ENCODE measurements at regions not wholly inside any gene's neighbourhood (a gene's known extent, or its start where the extent isn't known, plus 50 kb on each side); places are given as distances from the start of the nearest gene placed in this dataset.
"Not testable (repeated sequence)": the region's sequence is repeated elsewhere in the genome, so short reads cannot be mapped to it uniquely, and the experiment has no call there.

GRCh38 chr5:82560561-82560960 lies 282.4 kb upstream of the RPS23 start:
- peaks cover 18% of the 10 kb centered on the region for H3K27me3 Mint-ChIP-seq

GRCh38 chr5:82551840-82552385 lies 273.8 kb upstream of the RPS23 start:
- H3K4me1 Mint-ChIP-seq (ENCODE audit: low read depth), result no peaks in the 10 kb centered on the region
- no peak overlapping the region for H3K4me3 Mint-ChIP-seq
- H3K9me3 Mint-ChIP-seq, result no peaks in the 10 kb centered on the region
- H3K36me3 Mint-ChIP-seq (ENCODE audit: low read depth), result no peaks in the 10 kb centered on the region
- peaks cover 4% of the 10 kb centered on the region for H3K27me3 Mint-ChIP-seq
- H3K27ac Mint-ChIP-seq, result no peak overlapping the region

More at GRCh38 chr5:82560561-82560960, 282.4 kb upstream of the RPS23 start:
- Mint-ChIP-seq H3K9me3 (peaks cover 6% of the 10 kb centered on the region), H3K4me3 (no peak overlapping the region), H3K4me1 (ENCODE audit: low read depth) (no peaks in the 10 kb centered on the region), H3K27ac (no peak overlapping the region), H3K36me3 (ENCODE audit: low read depth) (no peaks in the 10 kb centered on the region)

GRCh38 chr5:82551192-82551591 lies 273.0 kb upstream of the RPS23 start:
- Mint-ChIP-seq H3K36me3 (ENCODE audit: low read depth) (no peaks in the 10 kb centered on the region), H3K4me3 (no peak overlapping the region)

GRCh38 chr5:82549263-82549662 lies 271.1 kb upstream of the RPS23 start:
- Mint-ChIP-seq H3K9me3 (no peaks in the 10 kb centered on the region), H3K27me3 (peaks cover 4% of the 10 kb centered on the region), H3K4me3 (no peak overlapping the region), H3K4me1 (ENCODE audit: low read depth) (no peaks in the 10 kb centered on the region), H3K36me3 (ENCODE audit: low read depth) (no peaks in the 10 kb centered on the region), H3K27ac (no peak overlapping the region)

More at GRCh38 chr5:82551192-82551591, 273.0 kb upstream of the RPS23 start:
- no peaks in the 10 kb centered on the region for H3K9me3 Mint-ChIP-seq
- H3K27ac Mint-ChIP-seq, result no peak overlapping the region
- peaks cover 4% of the 10 kb centered on the region for H3K27me3 Mint-ChIP-seq
- no peaks in the 10 kb centered on the region for H3K4me1 Mint-ChIP-seq (ENCODE audit: low read depth)

- Mint-ChIP-seq H3K4me3 (no peak overlapping the region), H3K36me3 (ENCODE audit: low read depth) (no peaks in the 10 kb centered on the region), H3K27me3 (no peaks in the 10 kb centered on the region), H3K4me1 (ENCODE audit: low read depth) (no peaks in the 10 kb centered on the region), H3K27ac (no peak overlapping the region), H3K9me3 (no peaks in the 10 kb centered on the region)
These were observed 265.9 kb upstream of the RPS23 start for GRCh38 chr5:82544004-82544403.

GRCh38 chr5:82540301-82540700 lies 262.1 kb upstream of the RPS23 start:
- H3K27ac Mint-ChIP-seq, result no peak overlapping the region
- H3K27me3 Mint-ChIP-seq, result no peaks in the 10 kb centered on the region

GRCh38 chr5:82538339-82539034 lies 260.3 kb upstream of the RPS23 start:
- Mint-ChIP-seq H3K27me3 (no peaks in the 10 kb centered on the region), H3K9me3 (no peaks in the 10 kb centered on the region), H3K4me1 (ENCODE audit: low read depth) (no peaks in the 10 kb centered on the region), H3K4me3 (no peak overlapping the region), H3K27ac (no peak overlapping the region), H3K36me3 (ENCODE audit: low read depth) (no peaks in the 10 kb centered on the region)

More at GRCh38 chr5:82540301-82540700, 262.1 kb upstream of the RPS23 start:
- H3K4me3 Mint-ChIP-seq, result no peak overlapping the region
- H3K4me1 Mint-ChIP-seq (ENCODE audit: low read depth), result no peaks in the 10 kb centered on the region
- no peaks in the 10 kb centered on the region for H3K9me3 Mint-ChIP-seq
- no peaks in the 10 kb centered on the region for H3K36me3 Mint-ChIP-seq (ENCODE audit: low read depth)

GRCh38 chr5:82537687-82538306 lies 259.6 kb upstream of the RPS23 start:
- H3K36me3 Mint-ChIP-seq (ENCODE audit: low read depth), result no peaks in the 10 kb centered on the region
- no peaks in the 10 kb centered on the region for H3K4me1 Mint-ChIP-seq (ENCODE audit: low read depth)
- H3K9me3 Mint-ChIP-seq, result no peaks in the 10 kb centered on the region

GRCh38 chr5:82534986-82535385 lies 256.8 kb upstream of the RPS23 start:
- H3K4me1 Mint-ChIP-seq (ENCODE audit: low read depth), result no peaks in the 10 kb centered on the region
- no peaks in the 10 kb centered on the region for H3K36me3 Mint-ChIP-seq (ENCODE audit: low read depth)
- no peaks in the 10 kb centered on the region for H3K27me3 Mint-ChIP-seq
- H3K4me3 Mint-ChIP-seq, result no peak overlapping the region
- H3K9me3 Mint-ChIP-seq, result peaks cover 11% of the 10 kb centered on the region
- H3K27ac Mint-ChIP-seq, result no peak overlapping the region

More at GRCh38 chr5:82537687-82538306, 259.6 kb upstream of the RPS23 start:
- H3K4me3 Mint-ChIP-seq, result no peak overlapping the region
- no peak overlapping the region for H3K27ac Mint-ChIP-seq
- no peaks in the 10 kb centered on the region for H3K27me3 Mint-ChIP-seq

GRCh38 chr5:82532075-82532474 lies 253.9 kb upstream of the RPS23 start:
- peaks cover 19% of the 10 kb centered on the region for H3K9me3 Mint-ChIP-seq
- H3K27ac Mint-ChIP-seq, result not testable (repeated sequence)

GRCh38 chr5:82526540-82526939 lies 248.4 kb upstream of the RPS23 start:
- Mint-ChIP-seq H3K36me3 (ENCODE audit: low read depth) (no peaks in the 10 kb centered on the region), H3K27ac (no peak overlapping the region), H3K9me3 (peaks cover 12% of the 10 kb centered on the region), H3K4me3 (no peak overlapping the region), H3K4me1 (ENCODE audit: low read depth) (peaks cover 5% of the 10 kb centered on the region), H3K27me3 (peaks cover 3% of the 10 kb centered on the region)

More at GRCh38 chr5:82532075-82532474, 253.9 kb upstream of the RPS23 start:
- H3K36me3 Mint-ChIP-seq (ENCODE audit: low read depth); H3K4me3 Mint-ChIP-seq; H3K4me1 Mint-ChIP-seq (ENCODE audit: low read depth); H3K27me3 Mint-ChIP-seq: not testable (repeated sequence)

GRCh38 chr5:82525626-82526025 lies 247.5 kb upstream of the RPS23 start:
- Mint-ChIP-seq H3K27ac (no peak overlapping the region), H3K36me3 (ENCODE audit: low read depth) (no peaks in the 10 kb centered on the region), H3K9me3 (peaks cover 8% of the 10 kb centered on the region), H3K4me3 (no peak overlapping the region), H3K4me1 (ENCODE audit: low read depth) (peaks cover 5% of the 10 kb centered on the region), H3K27me3 (peaks cover 3% of the 10 kb centered on the region)

GRCh38 chr5:82523633-82524032 lies 245.5 kb upstream of the RPS23 start:
- H3K4me3 Mint-ChIP-seq, result no peak overlapping the region
- no peaks in the 10 kb centered on the region for H3K36me3 Mint-ChIP-seq (ENCODE audit: low read depth)
- peaks cover 8% of the 10 kb centered on the region for H3K9me3 Mint-ChIP-seq
- no peak overlapping the region for H3K27ac Mint-ChIP-seq
- peaks cover 3% of the 10 kb centered on the region for H3K27me3 Mint-ChIP-seq
- H3K4me1 Mint-ChIP-seq (ENCODE audit: low read depth), result peaks cover 5% of the 10 kb centered on the region

- Mint-ChIP-seq H3K36me3 (ENCODE audit: low read depth) (no peaks in the 10 kb centered on the region), H3K9me3 (peaks cover 4% of the 10 kb centered on the region)
These were observed 244.7 kb upstream of the RPS23 start for GRCh38 chr5:82522897-82523296.

GRCh38 chr5:82521431-82522051 lies 243.4 kb upstream of the RPS23 start:
- Mint-ChIP-seq H3K4me1 (ENCODE audit: low read depth) (peaks cover 4% of the 10 kb centered on the region), H3K4me3 (no peak overlapping the region), H3K9me3 (no peaks in the 10 kb centered on the region), H3K36me3 (ENCODE audit: low read depth) (no peaks in the 10 kb centered on the region), H3K27me3 (no peaks in the 10 kb centered on the region), H3K27ac (no peak overlapping the region)

More at GRCh38 chr5:82522897-82523296, 244.7 kb upstream of the RPS23 start:
- Mint-ChIP-seq H3K4me1 (ENCODE audit: low read depth) (peaks cover 5% of the 10 kb centered on the region), H3K27ac (no peak overlapping the region), H3K4me3 (no peak overlapping the region), H3K27me3 (no peaks in the 10 kb centered on the region)

Data from stimulated activated naive CD8-positive, alpha-beta T cell treated with anti-CD3 and anti-CD28 coated beads, Interleukin-15, Interleukin-2, amounts not matched to agents 100 ng/mL and 50 ng/mL, for 24 hours (primary cell).